HEK293 (cell line): ENCODE measurements at regions not wholly inside any gene's neighbourhood (a gene's known extent, or its start where the extent isn't known, plus 50 kb on each side); places are given as distances from the start of the nearest gene placed in this dataset.

ENCODE experiments used
- CTCF ChIA-PET: fragments of 350-600 bp; formaldehyde crosslinking; extraction: SDS; loops from one replicate; lab custom pipeline; 2021; ENCODE audit warnings: antibody characterized with exemption; lab: Yijun Ruan, JAX
- POLR2A ChIA-PET: fragments of 300-600 bp; formaldehyde crosslinking; extraction: SDS; loops from one replicate; lab custom pipeline; 2020; ENCODE audit warnings: antibody characterized with exemption, inconsistent platforms; lab: Yijun Ruan, JAX
- H3K27ac ChIP-seq: fragments of 200-500 bp; sonication (Bioruptor generic); 2 replicates; pipeline ENCODE4 v1.5.1; 2014; ENCODE audit warnings: low read depth, low read length, control low read depth, inconsistent platforms; ENCODE audit errors: extremely low read depth
- H3K36me3 ChIP-seq, 2 experiments: fragments of 200-500 bp in 1 of 2; sonication (Bioruptor generic) in 1 of 2; 1 replicate in 1 of 2; 2 replicates in 1 of 2; pipeline ENCODE4 v1.5.1; 2014 to 2017; ENCODE audit warnings: inconsistent platforms in 2 of 2, low read length in 2 of 2; ENCODE audit not compliant: control insufficient read depth in 2 of 2, insufficient read depth in 1 of 2
- H3K4me1 ChIP-seq: fragments of 200-500 bp; sonication (Bioruptor generic); 2 replicates; pipeline ENCODE4 v1.5.1; 2014; ENCODE audit warnings: mild to moderate bottlenecking, low read length, inconsistent platforms; ENCODE audit not compliant: control insufficient read depth, insufficient read depth
- H3K4me3 ChIP-seq: 2 replicates; pipeline ENCODE4 v1.5.1; 2011; ENCODE audit warnings: low read depth, mild to moderate bottlenecking, control low read depth, low read length, moderate library complexity
- H3K9me3 ChIP-seq: fragments of 200-500 bp; sonication (Bioruptor generic); 2 replicates; pipeline ENCODE4 v1.5.1; 2014; ENCODE audit warnings: low read depth, low read length, inconsistent platforms; ENCODE audit not compliant: control insufficient read depth, insufficient read depth
- BCL11B ChIP-seq: fragments of 450-650 bp; formaldehyde crosslinking; IDR thresholded peaks from 2 replicates; pipeline ENCODE4 v1.5.1; 2016; ENCODE audit warnings: low read depth, missing biosample characterization, missing genetic modification characterization
- GFI1B ChIP-seq: fragments of 450-650 bp; formaldehyde crosslinking; IDR thresholded peaks from 2 replicates; pipeline ENCODE4 v1.5.1; 2016; ENCODE audit warnings: missing biosample characterization, missing genetic modification characterization
- GLI2 ChIP-seq: fragments of 450-650 bp; formaldehyde crosslinking; IDR thresholded peaks from 2 replicates; pipeline ENCODE4; 2017; ENCODE audit warnings: missing biosample characterization, missing genetic modification characterization, low read depth, borderline replicate concordance
- MZF1 ChIP-seq: fragments of 450-650 bp; formaldehyde crosslinking; IDR thresholded peaks from 2 replicates; pipeline ENCODE4 v1.5.1; 2017; ENCODE audit warnings: missing biosample characterization, missing genetic modification characterization, borderline replicate concordance
- SCRT1 ChIP-seq: fragments of 450-650 bp; formaldehyde crosslinking; IDR thresholded peaks from 2 replicates; pipeline ENCODE4 v1.5.1; 2016; ENCODE audit warnings: missing biosample characterization, missing genetic modification characterization, borderline replicate concordance
- SP7 ChIP-seq: fragments of 450-650 bp; formaldehyde crosslinking; IDR thresholded peaks from 2 replicates; pipeline ENCODE4 v1.5.1; 2016; ENCODE audit warnings: missing biosample characterization, missing genetic modification characterization
- TCF7L2 ChIP-seq: IDR thresholded peaks from 2 replicates; pipeline ENCODE4 v1.6.1; 2011; ENCODE audit warnings: low read depth, mild to moderate bottlenecking, inconsistent platforms, low read length, moderate library complexity, borderline replicate concordance
- ZFP3 ChIP-seq: fragments of 450-650 bp; formaldehyde crosslinking; IDR thresholded peaks from 2 replicates; pipeline ENCODE4 v1.5.1; 2016; ENCODE audit warnings: low read depth, missing biosample characterization, missing genetic modification characterization
- ZNF132 ChIP-seq: fragments of 450-650 bp; formaldehyde crosslinking; IDR thresholded peaks from 2 replicates; pipeline ENCODE4 v1.5.1; 2017; ENCODE audit warnings: missing biosample characterization, missing genetic modification characterization, borderline replicate concordance
- ZNF155 ChIP-seq: fragments of 450-650 bp; formaldehyde crosslinking; IDR thresholded peaks from 2 replicates; pipeline ENCODE4 v1.5.1; 2016; ENCODE audit warnings: missing biosample characterization, missing genetic modification characterization
- ZNF157 ChIP-seq: fragments of 450-650 bp; formaldehyde crosslinking; IDR thresholded peaks from 2 replicates; pipeline ENCODE4 v1.5.1; 2016; ENCODE audit warnings: missing biosample characterization, missing genetic modification characterization
- ZNF223 ChIP-seq: fragments of 450-650 bp; formaldehyde crosslinking; IDR thresholded peaks from 2 replicates; pipeline ENCODE4 v1.5.1; 2016; ENCODE audit warnings: missing biosample characterization, missing genetic modification characterization
- ZNF23 ChIP-seq: fragments of 450-650 bp; formaldehyde crosslinking; IDR thresholded peaks from 2 replicates; pipeline ENCODE4 v1.5.1; 2016; ENCODE audit warnings: missing biosample characterization, missing genetic modification characterization, borderline replicate concordance
- ZNF24 ChIP-seq: fragments of 450-650 bp; formaldehyde crosslinking; IDR thresholded peaks from 2 replicates; pipeline ENCODE4 v1.5.1; 2016; ENCODE audit warnings: missing biosample characterization, missing genetic modification characterization
- ZNF248 ChIP-seq: fragments of 450-650 bp; formaldehyde crosslinking; IDR thresholded peaks from 2 replicates; pipeline ENCODE4 v1.5.1; 2017; ENCODE audit warnings: missing biosample characterization, missing genetic modification characterization
- ZNF350 ChIP-seq: fragments of 450-650 bp; formaldehyde crosslinking; IDR thresholded peaks from 2 replicates; pipeline ENCODE4 v1.5.0; 2017; ENCODE audit warnings: missing biosample characterization, mild to moderate bottlenecking, missing genetic modification characterization
- ZNF404 ChIP-seq: fragments of 450-650 bp; formaldehyde crosslinking; IDR thresholded peaks from 2 replicates; pipeline ENCODE4 v1.5.1; 2017; ENCODE audit warnings: missing biosample characterization, missing genetic modification characterization
- ZNF48 ChIP-seq: fragments of 450-650 bp; formaldehyde crosslinking; IDR thresholded peaks from 2 replicates; pipeline ENCODE4 v1.5.1; 2016; ENCODE audit warnings: missing biosample characterization, missing genetic modification characterization
- ZNF555 ChIP-seq: fragments of 450-650 bp; formaldehyde crosslinking; conservative IDR thresholded peaks from 2 replicates; pipeline ENCODE4 v1.5.1; 2017; ENCODE audit warnings: missing biosample characterization, mild to moderate bottlenecking, missing genetic modification characterization, inconsistent platforms
- ZNF561 ChIP-seq: fragments of 450-650 bp; IDR thresholded peaks from 2 replicates; pipeline ENCODE4 v1.5.1; 2018; ENCODE audit warnings: missing biosample characterization, missing genetic modification characterization, borderline replicate concordance
- ZNF571 ChIP-seq: fragments of 450-650 bp; formaldehyde crosslinking; IDR thresholded peaks from 2 replicates; pipeline ENCODE4 v1.5.0; 2017; ENCODE audit warnings: missing biosample characterization, missing genetic modification characterization
- ZNF596 ChIP-seq: fragments of 450-650 bp; IDR thresholded peaks from 2 replicates; pipeline ENCODE4 v1.5.0; 2018; ENCODE audit warnings: missing biosample characterization, mild to moderate bottlenecking, missing genetic modification characterization, moderate library complexity
- ZNF785 ChIP-seq: fragments of 450-650 bp; formaldehyde crosslinking; IDR thresholded peaks from 2 replicates; pipeline ENCODE4 v1.5.1; 2016; ENCODE audit warnings: missing biosample characterization, missing genetic modification characterization
- ZXDB ChIP-seq: fragments of 450-650 bp; formaldehyde crosslinking; IDR thresholded peaks from 2 replicates; pipeline ENCODE4 v1.5.1; 2016; ENCODE audit warnings: missing biosample characterization, missing genetic modification characterization
- TF ChIP-seq, protein P1 (sequence below): fragments of 450-650 bp; formaldehyde crosslinking; IDR thresholded peaks from 2 replicates; pipeline ENCODE4 v1.5.1; 2016; ENCODE audit warnings: missing biosample characterization, missing genetic modification characterization
- TF ChIP-seq, protein P2 (sequence below): fragments of 450-650 bp; IDR thresholded peaks from 2 replicates; pipeline ENCODE4 v1.5.1; 2018; ENCODE audit warnings: missing biosample characterization, mild to moderate bottlenecking, missing genetic modification characterization
- TF ChIP-seq, protein P3 (sequence below): fragments of 450-650 bp; formaldehyde crosslinking; IDR thresholded peaks from 2 replicates; pipeline ENCODE4 v1.5.1; 2016; ENCODE audit warnings: missing biosample characterization, missing genetic modification characterization
- TF ChIP-seq, protein P4 (sequence below): fragments of 450-650 bp; formaldehyde crosslinking; IDR thresholded peaks from 2 replicates; pipeline ENCODE4 v1.5.1; 2017; ENCODE audit warnings: missing biosample characterization, missing genetic modification characterization

DNA sequence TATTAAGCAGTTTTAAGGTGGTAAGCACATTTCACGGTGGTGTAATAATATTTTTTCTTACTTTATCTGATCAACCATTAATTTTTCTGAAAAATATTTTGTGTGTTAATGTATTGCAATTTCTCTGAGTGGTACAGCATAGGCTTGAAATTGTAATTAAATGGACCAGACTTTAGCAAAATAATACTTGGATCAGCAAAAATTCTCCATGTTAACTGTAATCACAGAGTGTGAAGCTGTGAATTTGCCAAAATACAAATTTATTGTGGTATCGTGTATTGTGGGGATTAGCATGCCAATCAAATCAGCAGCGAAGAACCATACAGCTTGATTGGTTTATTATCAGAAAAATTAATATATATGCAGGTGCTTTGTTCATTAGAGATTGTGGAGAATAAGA is 1088.9 kb upstream of the GYPC start (continued):
- TF ChIP-seq, protein P1, sequence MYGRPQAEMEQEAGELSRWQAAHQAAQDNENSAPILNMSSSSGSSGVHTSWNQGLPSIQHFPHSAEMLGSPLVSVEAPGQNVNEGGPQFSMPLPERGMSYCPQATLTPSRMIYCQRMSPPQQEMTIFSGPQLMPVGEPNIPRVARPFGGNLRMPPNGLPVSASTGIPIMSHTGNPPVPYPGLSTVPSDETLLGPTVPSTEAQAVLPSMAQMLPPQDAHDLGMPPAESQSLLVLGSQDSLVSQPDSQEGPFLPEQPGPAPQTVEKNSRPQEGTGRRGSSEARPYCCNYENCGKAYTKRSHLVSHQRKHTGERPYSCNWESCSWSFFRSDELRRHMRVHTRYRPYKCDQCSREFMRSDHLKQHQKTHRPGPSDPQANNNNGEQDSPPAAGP (tag by site-specific recombination), result no peak
- TF ChIP-seq SP7 (no peak), GFI1B (tag by site-specific recombination) (no peak)

DNA sequence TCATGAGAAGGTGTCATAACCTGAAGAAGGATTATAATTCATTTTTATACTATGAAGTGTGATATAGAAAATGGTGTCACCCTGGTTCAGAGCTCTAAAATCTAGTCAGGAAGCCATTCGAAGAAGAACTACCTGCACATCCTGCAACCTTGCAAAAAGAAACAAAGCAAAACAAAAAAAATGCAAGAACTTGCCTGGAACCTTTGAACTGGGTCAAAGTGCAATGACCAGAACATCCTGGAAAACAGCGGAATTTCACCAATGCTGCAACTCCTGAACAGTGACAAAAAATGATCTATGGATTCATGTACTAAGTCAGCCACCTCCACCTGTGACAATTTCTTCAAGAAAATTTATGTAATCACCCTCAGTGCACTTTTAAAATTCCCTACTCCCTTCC is 1083.3 kb upstream of the GYPC start:
- H3K4me1 ChIP-seq, result no peaks in the 10 kb centered on the region
- ChIA-PET CTCF (no interaction called here), POLR2A (no interaction called here)
- no peaks in the 10 kb centered on the region for H3K36me3 ChIP-seq
- H3K27ac ChIP-seq, result no peak overlapping the region
- no peak for TF ChIP-seq ZNF24 (tag by site-specific recombination)
- no peak for TF ChIP-seq ZNF404 (tag by site-specific recombination)
- TF ChIP-seq BCL11B, result no peak
- TF ChIP-seq ZNF132 (tag by site-specific recombination), result no peak
- no peak for TF ChIP-seq GLI2 (tag by site-specific recombination)
- TF ChIP-seq ZFP3, result no peak
- no peak for TF ChIP-seq ZNF48 (tag by site-specific recombination)
- no peak for TF ChIP-seq ZNF555 (tag by site-specific recombination)
- H3K9me3 ChIP-seq, result no peaks in the 10 kb centered on the region
- no peak overlapping the region for H3K4me3 ChIP-seq

DNA sequence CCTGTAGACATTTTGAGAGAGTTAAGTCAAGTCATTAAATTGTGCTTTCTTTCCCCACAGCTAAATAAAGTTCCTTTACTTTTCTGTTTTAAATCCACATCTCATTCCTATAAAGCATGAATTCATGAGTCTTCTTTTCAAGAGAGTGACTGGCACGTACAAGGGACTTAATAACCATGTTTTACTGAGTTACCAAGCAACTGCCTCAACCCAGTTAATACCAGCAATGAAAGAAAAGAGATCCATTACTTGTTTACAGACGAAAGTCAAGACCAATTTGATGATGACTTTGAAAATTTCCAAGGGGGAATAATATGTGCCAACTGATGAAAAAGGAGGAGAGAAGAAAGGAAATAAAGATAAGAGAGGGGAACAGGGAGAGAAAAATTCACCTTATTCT is 1082.5 kb upstream of the GYPC start:
- Histone ChIP-seq H3K27ac (no peak overlapping the region), H3K36me3 (no peaks in the 10 kb centered on the region), H3K9me3 (no peaks in the 10 kb centered on the region), H3K4me1 (no peaks in the 10 kb centered on the region), H3K4me3 (no peak overlapping the region)
- POLR2A ChIA-PET, result no interaction called here
- TF ChIP-seq SCRT1 (no peak), ZNF350 (tag by site-specific recombination) (no peak), TCF7L2 (no peak), ZNF596 (no peak), ZXDB (tag by site-specific recombination) (no peak), ZNF561 (tag by site-specific recombination) (no peak), ZNF223 (tag by site-specific recombination) (no peak), MZF1 (no peak), ZNF785 (no peak), ZNF155 (tag by site-specific recombination) (no peak), ZNF23 (tag by site-specific recombination) (no peak), ZNF157 (no peak), ZNF571 (tag by site-specific recombination) (no peak), ZNF248 (no peak)
- TF ChIP-seq, protein P2, sequence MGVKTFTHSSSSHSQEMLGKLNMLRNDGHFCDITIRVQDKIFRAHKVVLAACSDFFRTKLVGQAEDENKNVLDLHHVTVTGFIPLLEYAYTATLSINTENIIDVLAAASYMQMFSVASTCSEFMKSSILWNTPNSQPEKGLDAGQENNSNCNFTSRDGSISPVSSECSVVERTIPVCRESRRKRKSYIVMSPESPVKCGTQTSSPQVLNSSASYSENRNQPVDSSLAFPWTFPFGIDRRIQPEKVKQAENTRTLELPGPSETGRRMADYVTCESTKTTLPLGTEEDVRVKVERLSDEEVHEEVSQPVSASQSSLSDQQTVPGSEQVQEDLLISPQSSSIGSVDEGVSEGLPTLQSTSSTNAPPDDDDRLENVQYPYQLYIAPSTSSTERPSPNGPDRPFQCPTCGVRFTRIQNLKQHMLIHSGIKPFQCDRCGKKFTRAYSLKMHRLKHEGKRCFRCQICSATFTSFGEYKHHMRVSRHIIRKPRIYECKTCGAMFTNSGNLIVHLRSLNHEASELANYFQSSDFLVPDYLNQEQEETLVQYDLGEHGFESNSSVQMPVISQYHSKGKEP, result no peak
- TF ChIP-seq, protein P3, sequence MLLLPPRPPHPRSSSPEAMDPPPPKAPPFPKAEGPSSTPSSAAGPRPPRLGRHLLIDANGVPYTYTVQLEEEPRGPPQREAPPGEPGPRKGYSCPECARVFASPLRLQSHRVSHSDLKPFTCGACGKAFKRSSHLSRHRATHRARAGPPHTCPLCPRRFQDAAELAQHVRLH, result no peak
- TF ChIP-seq, protein P4, sequence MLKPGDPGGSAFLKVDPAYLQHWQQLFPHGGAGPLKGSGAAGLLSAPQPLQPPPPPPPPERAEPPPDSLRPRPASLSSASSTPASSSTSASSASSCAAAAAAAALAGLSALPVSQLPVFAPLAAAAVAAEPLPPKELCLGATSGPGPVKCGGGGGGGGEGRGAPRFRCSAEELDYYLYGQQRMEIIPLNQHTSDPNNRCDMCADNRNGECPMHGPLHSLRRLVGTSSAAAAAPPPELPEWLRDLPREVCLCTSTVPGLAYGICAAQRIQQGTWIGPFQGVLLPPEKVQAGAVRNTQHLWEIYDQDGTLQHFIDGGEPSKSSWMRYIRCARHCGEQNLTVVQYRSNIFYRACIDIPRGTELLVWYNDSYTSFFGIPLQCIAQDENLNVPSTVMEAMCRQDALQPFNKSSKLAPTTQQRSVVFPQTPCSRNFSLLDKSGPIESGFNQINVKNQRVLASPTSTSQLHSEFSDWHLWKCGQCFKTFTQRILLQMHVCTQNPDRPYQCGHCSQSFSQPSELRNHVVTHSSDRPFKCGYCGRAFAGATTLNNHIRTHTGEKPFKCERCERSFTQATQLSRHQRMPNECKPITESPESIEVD (tag by site-specific recombination), result no peak
- CTCF ChIA-PET, result no interaction called here
